ENCODE measurements at regions not wholly inside any gene's neighbourhood (a gene's known extent, or its start where the extent isn't known, plus 50 kb on each side); places are given as distances from the start of the nearest gene placed in this dataset.

- peak in 1 of 10 donors; percentile 67 for DNase-seq
- intact Hi-C loops (cut with DNase I): no loop called here
These were observed 51.4 kb downstream of the MRPL36 start for GRCh38 chr5:1748271-1748670.

GRCh38 chr5:1747803-1748085 lies 51.9 kb downstream of the MRPL36 start:
- peak in 2 of 10 donors; percentile 31 to 57 for DNase-seq
- intact Hi-C loops (cut with DNase I): no loop called here

- peak in 4 of 10 donors; percentile 2 to 52 (median 14) for DNase-seq
- intact Hi-C loops (cut with DNase I): no loop called here
These were observed 52.4 kb downstream of the MRPL36 start for GRCh38 chr5:1747079-1747802.

GRCh38 chr5:1746371-1747078 lies 53.1 kb downstream of the MRPL36 start:
- intact Hi-C loops (cut with DNase I): no loop called here
- peak in 4 of 10 donors; percentile 1 to 81 (median 68) for DNase-seq

GRCh38 chr5:1745796-1746370 lies 53.8 kb downstream of the MRPL36 start:
- intact Hi-C loops (cut with DNase I): no loop called here
- DNase-seq: peak in 4 of 10 donors; percentile 1 to 71 (median 40)

GRCh38 chr5:1745123-1745795 lies 54.4 kb downstream of the MRPL36 start:
- intact Hi-C loops (cut with DNase I): no loop called here
- DNase-seq: peak in 3 of 10 donors; percentile 2 to 81 (median 30)

- intact Hi-C loops (cut with DNase I): no loop called here
- DNase-seq: peak in 3 of 10 donors; percentile 21 to 71 (median 55)
These were observed 55.1 kb downstream of the MRPL36 start for GRCh38 chr5:1744393-1745122.

- intact Hi-C loops (cut with DNase I): no loop called here
- peak in 2 of 10 donors; percentile 27 to 40 for DNase-seq
These were observed 55.9 kb downstream of the MRPL36 start for GRCh38 chr5:1743769-1744085.

- intact Hi-C loops (cut with DNase I): no loop called here
- DNase-seq: peak in 2 of 10 donors; percentile 30 to 43
These were observed 56.4 kb downstream of the MRPL36 start for GRCh38 chr5:1743061-1743768.

GRCh38 chr5:1737790-1738405 lies 61.7 kb downstream of the MRPL36 start:
- DNase-seq: no peak

GRCh38 chr5:1736889-1737711 lies 62.5 kb downstream of the MRPL36 start:
- DNase-seq: peak in 2 of 10 donors; percentile 71 to 83
- intact Hi-C loops (cut with DNase I): no loop called here

More at GRCh38 chr5:1737790-1738405, 61.7 kb downstream of the MRPL36 start:
- intact Hi-C loops (cut with DNase I): no loop called here

GRCh38 chr5:1736065-1736464 lies 63.6 kb downstream of the MRPL36 start:
- intact Hi-C loops (cut with DNase I): no loop called here
- DNase-seq: peak in 1 of 10 donors; percentile 62

- peak in 2 of 10 donors; percentile 46 to 84 for DNase-seq
These were observed 64.2 kb downstream of the MRPL36 start for GRCh38 chr5:1735320-1735970.

GRCh38 chr5:1734908-1735289 lies 64.7 kb downstream of the MRPL36 start:
- intact Hi-C loops (cut with DNase I): no loop called here
- DNase-seq: peak in 2 of 10 donors; percentile 28 to 43

More at GRCh38 chr5:1735320-1735970, 64.2 kb downstream of the MRPL36 start:
- intact Hi-C loops (cut with DNase I): no loop called here

- peak in 3 of 10 donors; percentile 54 to 67 (median 60) for DNase-seq
- intact Hi-C loops (cut with DNase I): no loop called here
These were observed 65.2 kb downstream of the MRPL36 start for GRCh38 chr5:1734271-1734907.

- peak in 2 of 10 donors; percentile 40 to 55 for DNase-seq
- intact Hi-C loops (cut with DNase I): no loop called here
These were observed 66.3 kb downstream of the MRPL36 start for GRCh38 chr5:1733369-1733768.

GRCh38 chr5:1732945-1733344 lies 66.7 kb downstream of the MRPL36 start:
- peak in 1 of 10 donors; percentile 54 for DNase-seq
- intact Hi-C loops (cut with DNase I): no loop called here
